ENCODE measurements at regions not wholly inside any gene's neighbourhood (a gene's known extent, or its start where the extent isn't known, plus 50 kb on each side); places are given as distances from the start of the nearest gene placed in this dataset.

- DNase-seq (ENCODE audit: low spot score), result no peak
- H3K27ac ChIP-seq, result no peak overlapping the region
- CTCF ChIA-PET, result no interaction called here
- no peak for TF ChIP-seq CTCF (conservative IDR thresholded peaks at IDR 0.05; ENCODE audit: low read depth)
- POLR2A ChIA-PET (ENCODE audit: low non-redundant PET), result no interaction called here
Observed at GRCh38 chr4:59727745-59728144, 1472.4 kb upstream of the ADGRL3 start.

GRCh38 chr4:59728496-59728895 lies 1471.6 kb upstream of the ADGRL3 start:
- POLR2A ChIA-PET (ENCODE audit: low non-redundant PET), result no interaction called here
- no peak for TF ChIP-seq CTCF (conservative IDR thresholded peaks at IDR 0.05; ENCODE audit: low read depth)
- no peak for DNase-seq (ENCODE audit: low spot score)
- H3K27ac ChIP-seq, result no peak overlapping the region
- CTCF ChIA-PET, result no interaction called here

GRCh38 chr4:59729321-59729720 lies 1470.8 kb upstream of the ADGRL3 start:
- no peak for TF ChIP-seq CTCF (conservative IDR thresholded peaks at IDR 0.05; ENCODE audit: low read depth)
- POLR2A ChIA-PET (ENCODE audit: low non-redundant PET), result no interaction called here
- CTCF ChIA-PET, result no interaction called here
- no peak overlapping the region for H3K27ac ChIP-seq
- DNase-seq (ENCODE audit: low spot score), result no peak

- ChIA-PET POLR2A (ENCODE audit: low non-redundant PET) (no interaction called here), CTCF (no interaction called here)
- no peak overlapping the region for H3K27ac ChIP-seq
- no peak for DNase-seq (ENCODE audit: low spot score)
- TF ChIP-seq CTCF (conservative IDR thresholded peaks at IDR 0.05; ENCODE audit: low read depth), result no peak
Observed at GRCh38 chr4:59748433-59748832, 1451.7 kb upstream of the ADGRL3 start.

GRCh38 chr4:59759082-59759825 lies 1440.9 kb upstream of the ADGRL3 start:
- DNase-seq (ENCODE audit: low spot score), result no peak
- H3K27ac ChIP-seq, result no peak overlapping the region
- CTCF ChIA-PET, result no interaction called here
- TF ChIP-seq CTCF (conservative IDR thresholded peaks at IDR 0.05; ENCODE audit: low read depth), result no peak
- POLR2A ChIA-PET (ENCODE audit: low non-redundant PET), result no interaction called here

- H3K27ac ChIP-seq, result no peak overlapping the region
- DNase-seq (ENCODE audit: low spot score), result no peak
- ChIA-PET CTCF (no interaction called here), POLR2A (ENCODE audit: low non-redundant PET) (no interaction called here)
- TF ChIP-seq CTCF (conservative IDR thresholded peaks at IDR 0.05; ENCODE audit: low read depth), result no peak
Observed at GRCh38 chr4:59762344-59762743, 1437.8 kb upstream of the ADGRL3 start.

Measured in RWPE1 (cell line).